Endothelial cell of umbilical vein (primary cell): ENCODE measurements at regions not wholly inside any gene's neighbourhood (a gene's known extent, or its start where the extent isn't known, plus 50 kb on each side); places are given as distances from the start of the nearest gene placed in this dataset.

Experiments
- BruUV-seq: library from RNA; stranded (reverse); fragments of 400-500 nt; replicated peaks from 2 replicates; lab custom pipeline; 2021; lab: Mats Ljungman, UMichigan
- CTCF ChIA-PET: fragments of 300-600, 350-600 bp; sonication (Branson Sonifier 250); formaldehyde crosslinking; loops from one replicate; lab custom pipeline; 2021; ENCODE audit warnings: antibody characterized with exemption, inconsistent platforms; lab: Charles Lee
- POLR2A ChIA-PET: fragments of 300-600, 350-600 bp; sonication (Branson Sonifier 250); formaldehyde crosslinking; loops from one replicate; lab custom pipeline; 2021; ENCODE audit warnings: antibody characterized with exemption, inconsistent platforms; lab: Charles Lee
- DNase-seq: peaks from one replicate; pipeline ENCODE4 v3.0.0-alpha.2; 2011; ENCODE audit warnings: low read depth, low spot score
- FAIRE-seq: peaks from 2 replicates; lab custom pipeline; 2011; peaks lifted over from hg19 to GRCh38; lab: Jason Lieb, UNC
- H2AFZ ChIP-seq: 2 replicates; pipeline ENCODE4 v1.6.0; 2012; ENCODE audit warnings: low read depth, low read length, control low read depth, inconsistent platforms
- H3K27ac ChIP-seq: 2 replicates; pipeline ENCODE4 v1.5.1; 2011; ENCODE audit warnings: low read depth, mild to moderate bottlenecking, control low read depth, low read length, moderate library complexity; ENCODE audit not compliant: insufficient read depth
- H3K27me3 ChIP-seq, 2 experiments: 2 replicates each; pipeline versions ENCODE4 v1.6.0 to v1.6.1; 2011; ENCODE audit warnings: low read length in 2 of 2, mixed read lengths in 1 of 2; ENCODE audit not compliant: control insufficient read depth in 2 of 2, insufficient read depth in 2 of 2
- H3K36me3 ChIP-seq, 2 experiments: 2 replicates in 1 of 2; 3 replicates in 1 of 2; pipeline ENCODE4 v1.5.1; 2011; ENCODE audit warnings: low read length in 2 of 2, mild to moderate bottlenecking in 1 of 2, moderate library complexity in 1 of 2; ENCODE audit not compliant: control insufficient read depth in 2 of 2, insufficient read depth in 2 of 2; ENCODE audit errors: extremely low read depth in 1 of 2
- H3K4me1 ChIP-seq: 3 replicates; pipeline ENCODE4 v1.5.1; 2011; ENCODE audit warnings: mild to moderate bottlenecking, low read length; ENCODE audit not compliant: control insufficient read depth, insufficient read depth; ENCODE audit errors: extremely low read depth
- H3K4me2 ChIP-seq: 2 replicates; pipeline ENCODE4 v1.6.1; 2011; ENCODE audit warnings: low read length, control low read depth, mixed read lengths; ENCODE audit not compliant: insufficient read depth
- H3K4me3 ChIP-seq, 3 experiments: fragments of 200-600 bp in 1 of 3; sonication (generic), shearing (Covaris generic) in 1 of 3; replicated peaks in 1 of 3; 2 replicates each; pipeline ENCODE4 v1.5.1; 2011 to 2016; ENCODE audit warnings: control low read depth in 3 of 3, low read length in 3 of 3, mild to moderate bottlenecking in 2 of 3, inconsistent platforms in 1 of 3, low read depth in 1 of 3, moderate library complexity in 1 of 3; ENCODE audit not compliant: insufficient read depth in 1 of 3
- H3K79me2 ChIP-seq: 2 replicates; pipeline ENCODE4 v1.6.0; 2012; ENCODE audit warnings: low read length, inconsistent platforms; ENCODE audit not compliant: control insufficient read depth, insufficient read depth
- H3K9ac ChIP-seq: replicated peaks from 2 replicates; pipeline ENCODE3; 2011; ENCODE audit warnings: low read length, control low read depth; ENCODE audit not compliant: insufficient read depth; ENCODE audit errors: extremely low read depth
- H3K9me1 ChIP-seq: replicated peaks from 3 replicates; pipeline ENCODE4 v1.6.0; 2011; ENCODE audit warnings: mild to moderate bottlenecking, low read length; ENCODE audit not compliant: control insufficient read depth, insufficient read depth; ENCODE audit errors: extremely low read depth
- H3K9me3 ChIP-seq: replicated peaks from 2 replicates; pipeline ENCODE4 v1.5.1; 2012; ENCODE audit warnings: low read length, inconsistent platforms; ENCODE audit not compliant: control insufficient read depth, insufficient read depth
- H4K20me1 ChIP-seq: replicated peaks from 2 replicates; pipeline ENCODE3; 2011; ENCODE audit warnings: mild to moderate bottlenecking, low read length; ENCODE audit not compliant: control insufficient read depth, insufficient read depth; ENCODE audit errors: extremely low read depth
- EZH2 ChIP-seq: IDR thresholded peaks from 2 replicates; pipeline ENCODE4 v1.6.1; 2012; ENCODE audit warnings: borderline replicate concordance, low read depth, mild to moderate bottlenecking, moderate library complexity, low read length, inconsistent platforms; ENCODE audit not compliant: severe bottlenecking
- FOS ChIP-seq: IDR thresholded peaks from 2 replicates; pipeline ENCODE4 v1.6.1; 2011; ENCODE audit warnings: mild to moderate bottlenecking, low read length, moderate library complexity, borderline replicate concordance; ENCODE audit not compliant: insufficient read depth
- GATA2 ChIP-seq: IDR thresholded peaks from 2 replicates; pipeline ENCODE4 v1.7.0; 2011; ENCODE audit warnings: low read depth, mild to moderate bottlenecking, moderate library complexity, mixed read lengths, low read length; ENCODE audit not compliant: insufficient read length, insufficient read depth
- JUN ChIP-seq: IDR thresholded peaks from 2 replicates; pipeline ENCODE4 v1.6.1; 2011; ENCODE audit warnings: borderline replicate concordance, low read depth; ENCODE audit not compliant: insufficient read length, insufficient read depth
- MYC ChIP-seq: IDR thresholded peaks from one replicate; pipeline ENCODE4 v1.6.1; 2011; ENCODE audit warnings: mild to moderate bottlenecking, low read depth, low read length
- POLR2A ChIP-seq: IDR thresholded peaks from 2 replicates; pipeline ENCODE4 v1.6.1; 2012; ENCODE audit warnings: low read depth, mild to moderate bottlenecking, control low read depth, low read length
- POLR2AphosphoS5 ChIP-seq: IDR thresholded peaks from 2 replicates; pipeline ENCODE4 v1.6.1; 2012; ENCODE audit warnings: low read depth, mild to moderate bottlenecking, control low read depth, low read length, moderate library complexity; ENCODE audit not compliant: insufficient read depth
- dilution Hi-C: fragments of 300-500 bp; cut with MboI; formaldehyde crosslinking; loops from one replicate; pipeline ENCODE4 v1.15.0; 2019; ENCODE audit warnings: low sequenced_read_pairs; ENCODE audit not compliant: extremely low pct_ligation_motif_present
- intact Hi-C: fragments of 100-400 bp; cut with micrococcal nuclease; formaldehyde crosslinking; loops from one replicate; pipeline ENCODE4 v1.10.0; 2022
- TF ChIP-seq, protein P1 (sequence below): IDR thresholded peaks from 2 replicates; pipeline ENCODE4 v1.6.1; 2011; ENCODE audit not compliant: insufficient read depth, insufficient read length
- TF ChIP-seq, protein P2 (sequence below), 2 donors: IDR thresholded peaks; 1 replicate in 1 of 2; 2 replicates in 1 of 2; pipeline ENCODE4 v1.5.1; 2011; ENCODE audit warnings: low read length in 2 of 2, mild to moderate bottlenecking in 2 of 2, moderate library complexity in 2 of 2, control low read depth in 1 of 2, inconsistent platforms in 1 of 2, low read depth in 1 of 2; ENCODE audit not compliant: insufficient read depth in 1 of 2; ENCODE audit errors: extremely low read depth in 1 of 2

GRCh38 chr2:217706513-217706912 lies 296.3 kb downstream of the TNS1 start:
- ChIA-PET POLR2A (no interaction called here), CTCF (no interaction called here)
- H4K20me1 ChIP-seq = no peaks in the 10 kb centered on the region
- no peaks in the 10 kb centered on the region for H3K79me2 ChIP-seq
- no peaks in the 10 kb centered on the region for H3K36me3 ChIP-seq
- H3K9ac ChIP-seq = no peak overlapping the region
- intact Hi-C loops = no loop called here
- H3K27ac ChIP-seq = no peak overlapping the region
- dilution Hi-C loops = no loop called here
- H2AFZ ChIP-seq = no peak overlapping the region
- H3K9me1 ChIP-seq = no peaks in the 10 kb centered on the region
- FAIRE-seq (no peak), DNase-seq (no peak)
- H3K9me3 ChIP-seq = no peaks in the 10 kb centered on the region
- TF ChIP-seq, protein P1, sequence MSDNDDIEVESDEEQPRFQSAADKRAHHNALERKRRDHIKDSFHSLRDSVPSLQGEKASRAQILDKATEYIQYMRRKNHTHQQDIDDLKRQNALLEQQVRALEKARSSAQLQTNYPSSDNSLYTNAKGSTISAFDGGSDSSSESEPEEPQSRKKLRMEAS = no peak
- TF ChIP-seq EZH2 (no peak), FOS (no peak), POLR2A (no peak), JUN (no peak), MYC (no peak), POLR2AphosphoS5 (no peak), GATA2 (no peak)
- TF ChIP-seq, protein P2, sequence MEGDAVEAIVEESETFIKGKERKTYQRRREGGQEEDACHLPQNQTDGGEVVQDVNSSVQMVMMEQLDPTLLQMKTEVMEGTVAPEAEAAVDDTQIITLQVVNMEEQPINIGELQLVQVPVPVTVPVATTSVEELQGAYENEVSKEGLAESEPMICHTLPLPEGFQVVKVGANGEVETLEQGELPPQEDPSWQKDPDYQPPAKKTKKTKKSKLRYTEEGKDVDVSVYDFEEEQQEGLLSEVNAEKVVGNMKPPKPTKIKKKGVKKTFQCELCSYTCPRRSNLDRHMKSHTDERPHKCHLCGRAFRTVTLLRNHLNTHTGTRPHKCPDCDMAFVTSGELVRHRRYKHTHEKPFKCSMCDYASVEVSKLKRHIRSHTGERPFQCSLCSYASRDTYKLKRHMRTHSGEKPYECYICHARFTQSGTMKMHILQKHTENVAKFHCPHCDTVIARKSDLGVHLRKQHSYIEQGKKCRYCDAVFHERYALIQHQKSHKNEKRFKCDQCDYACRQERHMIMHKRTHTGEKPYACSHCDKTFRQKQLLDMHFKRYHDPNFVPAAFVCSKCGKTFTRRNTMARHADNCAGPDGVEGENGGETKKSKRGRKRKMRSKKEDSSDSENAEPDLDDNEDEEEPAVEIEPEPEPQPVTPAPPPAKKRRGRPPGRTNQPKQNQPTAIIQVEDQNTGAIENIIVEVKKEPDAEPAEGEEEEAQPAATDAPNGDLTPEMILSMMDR (IDR thresholded peaks at IDR 0.05; ENCODE audit: extremely low read depth in 1 of 2, insufficient read depth in 1 of 2, low read depth in 1 of 2, low read length in 2 of 2) = no peak
- no peak overlapping the region for H3K4me3 ChIP-seq
- H3K4me2 ChIP-seq = no peak overlapping the region
- no peaks in the 10 kb centered on the region for H3K4me1 ChIP-seq
- peaks cover 0 to 4% of the 10 kb centered on the region in 2 experiments for H3K27me3 ChIP-seq
- BruUV-seq = no TSS peak
